ENCODE measurements at regions not wholly inside any gene's neighbourhood (a gene's known extent, or its start where the extent isn't known, plus 50 kb on each side); places are given as distances from the start of the nearest gene placed in this dataset.
A peak's percentile ranks its signal among the peaks of the same experiment; 100 is the strongest.

DNA sequence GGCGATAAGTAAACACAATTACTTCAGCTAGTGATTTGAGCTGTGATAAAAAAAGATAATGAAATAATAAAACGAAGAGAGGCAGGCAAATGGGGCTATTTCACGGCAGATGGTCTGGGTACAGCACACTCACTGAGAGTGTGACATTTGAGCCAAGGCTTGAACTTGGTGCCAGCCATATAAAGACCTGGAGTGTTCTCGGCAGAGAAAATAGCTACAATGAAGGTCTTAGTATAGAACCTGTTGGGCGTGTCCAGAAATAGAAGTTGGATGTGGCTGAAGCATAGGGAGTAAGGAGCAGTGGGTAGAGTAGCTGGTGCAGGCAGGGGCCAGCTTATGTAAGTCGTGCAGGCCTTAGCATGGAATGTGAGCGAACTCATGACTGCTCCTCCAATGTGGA lies 660.3 kb upstream of the WWC1 start:
- Histone ChIP-seq H3K27ac (ENCODE audit: control insufficient read depth, insufficient read depth, low read length) (no peak overlapping the region), H3K9me3 (ENCODE audit: control insufficient read depth, low read depth, low read length) (no peaks in the 10 kb centered on the region), H3K36me3 (ENCODE audit: control insufficient read depth in 2 of 2, extremely low read depth in 1 of 2, insufficient read depth in 2 of 2, low read length in 2 of 2) (no peaks in the 10 kb centered on the region), H3K4me3 (ENCODE audit: control insufficient read depth in 2 of 3, extremely low read depth in 1 of 3, insufficient read depth in 2 of 3, low read depth in 1 of 3, low read length in 3 of 3) (no peak overlapping the region), H3K9me1 (ENCODE audit: control insufficient read depth, extremely low read depth, insufficient read depth, low read length) (no peaks in the 10 kb centered on the region), H4K20me1 (ENCODE audit: control insufficient read depth, extremely low read depth, insufficient read depth, low read length) (no peaks in the 10 kb centered on the region), H3K79me2 (ENCODE audit: control insufficient read depth, insufficient read depth, low read length) (no peaks in the 10 kb centered on the region), H3K27me3 (ENCODE audit: control insufficient read depth, extremely low read depth, insufficient read depth, low read length) (no peaks in the 10 kb centered on the region), H3K4me1 (ENCODE audit: control insufficient read depth, extremely low read depth, insufficient read depth, low read length) (peaks cover 52% of the 10 kb centered on the region), H2AFZ (ENCODE audit: control insufficient read depth, low read length) (no peak overlapping the region), H3K9ac (ENCODE audit: control insufficient read depth, extremely low read depth, insufficient read depth, low read length) (no peak overlapping the region), H3K4me2 (ENCODE audit: control insufficient read depth, extremely low read depth, insufficient read depth, low read depth, low read length) (no peak overlapping the region)
- DNase-seq (ENCODE audit: low read depth, low spot score): no peak
- TF ChIP-seq EZH2 (IDR thresholded peaks at IDR 0.05; ENCODE audit: low read length): no peak
- TF ChIP-seq, protein P1, sequence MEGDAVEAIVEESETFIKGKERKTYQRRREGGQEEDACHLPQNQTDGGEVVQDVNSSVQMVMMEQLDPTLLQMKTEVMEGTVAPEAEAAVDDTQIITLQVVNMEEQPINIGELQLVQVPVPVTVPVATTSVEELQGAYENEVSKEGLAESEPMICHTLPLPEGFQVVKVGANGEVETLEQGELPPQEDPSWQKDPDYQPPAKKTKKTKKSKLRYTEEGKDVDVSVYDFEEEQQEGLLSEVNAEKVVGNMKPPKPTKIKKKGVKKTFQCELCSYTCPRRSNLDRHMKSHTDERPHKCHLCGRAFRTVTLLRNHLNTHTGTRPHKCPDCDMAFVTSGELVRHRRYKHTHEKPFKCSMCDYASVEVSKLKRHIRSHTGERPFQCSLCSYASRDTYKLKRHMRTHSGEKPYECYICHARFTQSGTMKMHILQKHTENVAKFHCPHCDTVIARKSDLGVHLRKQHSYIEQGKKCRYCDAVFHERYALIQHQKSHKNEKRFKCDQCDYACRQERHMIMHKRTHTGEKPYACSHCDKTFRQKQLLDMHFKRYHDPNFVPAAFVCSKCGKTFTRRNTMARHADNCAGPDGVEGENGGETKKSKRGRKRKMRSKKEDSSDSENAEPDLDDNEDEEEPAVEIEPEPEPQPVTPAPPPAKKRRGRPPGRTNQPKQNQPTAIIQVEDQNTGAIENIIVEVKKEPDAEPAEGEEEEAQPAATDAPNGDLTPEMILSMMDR (optimal IDR thresholded peaks at IDR 0.05 in 1 of 3, IDR thresholded peaks at IDR 0.05 in 1 of 3, conservative IDR thresholded peaks at IDR 0.05 in 1 of 3; ENCODE audit: extremely low read depth in 1 of 3, insufficient read depth in 2 of 3, low read length in 3 of 3): no peak
- dilution Hi-C loops (cut with MboI; ENCODE audit: extremely low pct_ligation_motif_present, low sequenced_read_pairs): no loop called here
- no peak for FAIRE-seq

DNA sequence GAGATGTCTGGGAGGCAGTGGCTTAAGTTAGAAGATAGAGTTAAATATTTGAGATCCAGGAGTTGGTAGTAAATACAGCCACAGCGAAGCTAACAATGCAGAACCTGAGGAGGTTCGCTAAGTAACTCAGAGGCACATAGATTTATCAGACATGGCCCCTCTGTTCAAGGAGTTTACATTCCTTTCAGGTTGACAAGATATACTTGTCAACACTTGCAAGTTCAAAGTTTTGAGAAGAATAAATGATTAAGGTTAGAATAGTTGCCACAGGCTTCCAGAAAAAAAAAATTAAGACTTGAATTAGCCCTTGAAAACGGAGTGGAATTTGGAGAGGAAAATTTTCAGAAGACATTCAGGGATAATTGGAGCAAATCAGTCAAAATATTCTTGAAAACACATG lies 658.3 kb upstream of the WWC1 start:
- TF ChIP-seq, protein P1 (optimal IDR thresholded peaks at IDR 0.05 in 1 of 3, IDR thresholded peaks at IDR 0.05 in 1 of 3, conservative IDR thresholded peaks at IDR 0.05 in 1 of 3; ENCODE audit: extremely low read depth in 1 of 3, insufficient read depth in 2 of 3, low read length in 3 of 3): no peak
- no peak for TF ChIP-seq EZH2 (IDR thresholded peaks at IDR 0.05; ENCODE audit: low read length)
- peak overlapping the region; percentile 79 for H2AFZ ChIP-seq (ENCODE audit: control insufficient read depth, low read length)
- H3K9me3 ChIP-seq (ENCODE audit: control insufficient read depth, low read depth, low read length): no peaks in the 10 kb centered on the region
- peak overlapping the region; percentile 79 for H3K4me2 ChIP-seq (ENCODE audit: control insufficient read depth, extremely low read depth, insufficient read depth, low read depth, low read length)
- peak overlapping the region; percentile 85 for H3K27ac ChIP-seq (ENCODE audit: control insufficient read depth, insufficient read depth, low read length)
- FAIRE-seq (peak; percentile 63), DNase-seq (ENCODE audit: low read depth, low spot score) (no peak)
- no peaks in the 10 kb centered on the region for H4K20me1 ChIP-seq (ENCODE audit: control insufficient read depth, extremely low read depth, insufficient read depth, low read length)
- peaks cover 46% of the 10 kb centered on the region for H3K4me1 ChIP-seq (ENCODE audit: control insufficient read depth, extremely low read depth, insufficient read depth, low read length)
- H3K9ac ChIP-seq (ENCODE audit: control insufficient read depth, extremely low read depth, insufficient read depth, low read length): peak overlapping the region; percentile 45
- no peaks in the 10 kb centered on the region for H3K9me1 ChIP-seq (ENCODE audit: control insufficient read depth, extremely low read depth, insufficient read depth, low read length)
- H3K27me3 ChIP-seq (ENCODE audit: control insufficient read depth, extremely low read depth, insufficient read depth, low read length): no peaks in the 10 kb centered on the region
- no peaks in the 10 kb centered on the region for H3K79me2 ChIP-seq (ENCODE audit: control insufficient read depth, insufficient read depth, low read length)
- dilution Hi-C loops (cut with MboI; ENCODE audit: extremely low pct_ligation_motif_present, low sequenced_read_pairs): no loop called here
- H3K4me3 ChIP-seq (ENCODE audit: control insufficient read depth in 2 of 3, extremely low read depth in 1 of 3, insufficient read depth in 2 of 3, low read depth in 1 of 3, low read length in 3 of 3): peak overlapping the region in 2 of 3 experiments; percentile 9 to 23
- no peaks in the 10 kb centered on the region for H3K36me3 ChIP-seq (ENCODE audit: control insufficient read depth in 2 of 2, extremely low read depth in 1 of 2, insufficient read depth in 2 of 2, low read length in 2 of 2)

All from keratinocyte (primary cell).